GM18517 (cell line): ENCODE measurements at regions not wholly inside any gene's neighbourhood (a gene's known extent, or its start where the extent isn't known, plus 50 kb on each side); places are given as distances from the start of the nearest gene placed in this dataset.
"Not testable (repeated sequence)": the region's sequence is repeated elsewhere in the genome, so short reads cannot be mapped to it uniquely, and the experiment has no call there.

ENCODE experiments used
- ATAC-seq: cut with Tn5 transposase; IDR thresholded peaks from one replicate; pipeline ENCODE4 v1.9.1; 2021; ENCODE audit warnings: mild to moderate bottlenecking, moderate library complexity; ENCODE audit not compliant: unreplicated experiment

- peak; percentile 72 for ATAC-seq
These were observed 525.5 kb upstream of the BOD1L1 start for GRCh38 chr4:14152834-14153519.

- ATAC-seq = no peak
These were observed 528.3 kb upstream of the BOD1L1 start for GRCh38 chr4:14155803-14156202.

GRCh38 chr4:14157262-14157661 is 529.7 kb upstream of the BOD1L1 start:
- peak; percentile 71 for ATAC-seq

GRCh38 chr4:14165222-14165920 is 537.8 kb upstream of the BOD1L1 start:
- ATAC-seq = peak; percentile 100

GRCh38 chr4:14167876-14168510 is 540.5 kb upstream of the BOD1L1 start:
- ATAC-seq = no peak

- ATAC-seq = peak; percentile 70
These were observed 541.4 kb upstream of the BOD1L1 start for GRCh38 chr4:14168919-14169318.

GRCh38 chr4:14169460-14169859 is 541.9 kb upstream of the BOD1L1 start:
- ATAC-seq = no peak

GRCh38 chr4:14169940-14170339 is 542.4 kb upstream of the BOD1L1 start:
- not testable (repeated sequence) for ATAC-seq

GRCh38 chr4:14176613-14177012 is 549.1 kb upstream of the BOD1L1 start:
- ATAC-seq = no peak

- ATAC-seq = peak; percentile 95
These were observed 550.5 kb upstream of the BOD1L1 start for GRCh38 chr4:14177987-14178386.

- ATAC-seq = peak; percentile 71
These were observed 550.9 kb upstream of the BOD1L1 start for GRCh38 chr4:14178421-14178820.

GRCh38 chr4:14180166-14180565 is 552.6 kb upstream of the BOD1L1 start:
- no peak for ATAC-seq

- ATAC-seq = no peak
These were observed 553.6 kb upstream of the BOD1L1 start for GRCh38 chr4:14180983-14181601.

GRCh38 chr4:14182148-14182547 is 554.6 kb upstream of the BOD1L1 start:
- no peak for ATAC-seq

GRCh38 chr4:14184265-14184664 is 556.7 kb upstream of the BOD1L1 start:
- no peak for ATAC-seq

GRCh38 chr4:14184767-14185166 is 557.2 kb upstream of the BOD1L1 start:
- no peak for ATAC-seq

- ATAC-seq = peak; percentile 59
These were observed 560.7 kb upstream of the BOD1L1 start for GRCh38 chr4:14188214-14188613.

- no peak for ATAC-seq
These were observed 566.1 kb upstream of the BOD1L1 start for GRCh38 chr4:14193601-14194000.

GRCh38 chr4:14196131-14196530 is 568.6 kb upstream of the BOD1L1 start:
- ATAC-seq = no peak

GRCh38 chr4:14215116-14215770 is 587.7 kb upstream of the BOD1L1 start:
- no peak for ATAC-seq

GRCh38 chr4:14217401-14217800 is 589.9 kb upstream of the BOD1L1 start:
- no peak for ATAC-seq
